ENCODE measurements at regions not wholly inside any gene's neighbourhood (a gene's known extent, or its start where the extent isn't known, plus 50 kb on each side); places are given as distances from the start of the nearest gene placed in this dataset.

- no peaks in the 10 kb centered on the region for H3K36me3 ChIP-seq (ENCODE audit: control insufficient read depth in 2 of 2, insufficient read depth in 2 of 2, low read length in 1 of 2)
- DNase-seq (ENCODE audit: low read depth in 6 of 9, low spot score in 9 of 9): no peak
- no peaks in the 10 kb centered on the region for H3K27me3 ChIP-seq (ENCODE audit: control insufficient read depth in 2 of 2, insufficient read depth in 1 of 2, low read length in 1 of 2)
- no peak overlapping the region for H3K27ac ChIP-seq (ENCODE audit: low read depth in 1 of 2, low read length in 1 of 2)
- no peaks in the 10 kb centered on the region for H3K9me3 ChIP-seq (ENCODE audit: control insufficient read depth in 2 of 2, insufficient read depth in 1 of 2, low read length in 1 of 2)
- no peaks in the 10 kb centered on the region for H3K4me1 ChIP-seq (ENCODE audit: control insufficient read depth in 2 of 2, insufficient read depth in 2 of 2, low read length in 2 of 2)
- no peak overlapping the region for H3K4me3 ChIP-seq (ENCODE audit: low read length in 2 of 2)
Observed at GRCh38 chr1:163820226-163820625, 498.5 kb downstream of the NUF2 start.

- 78% methylated on average over 1 of the region's 1 CpG for WGBS
- DNase-seq (ENCODE audit: low read depth in 6 of 9, low spot score in 9 of 9): no peak
Observed at GRCh38 chr1:163820766-163821165, 499.0 kb downstream of the NUF2 start.

GRCh38 chr1:163821679-163822078, 499.9 kb downstream of the NUF2 start:
- Histone ChIP-seq H3K27me3 (ENCODE audit: control insufficient read depth in 2 of 2, insufficient read depth in 1 of 2, low read length in 1 of 2) (no peaks in the 10 kb centered on the region), H3K27ac (ENCODE audit: low read depth in 1 of 2, low read length in 1 of 2) (no peak overlapping the region), H3K4me3 (ENCODE audit: low read length in 2 of 2) (no peak overlapping the region), H3K36me3 (ENCODE audit: control insufficient read depth in 2 of 2, insufficient read depth in 2 of 2, low read length in 1 of 2) (no peaks in the 10 kb centered on the region), H3K9me3 (ENCODE audit: control insufficient read depth in 2 of 2, insufficient read depth in 1 of 2, low read length in 1 of 2) (no peaks in the 10 kb centered on the region), H3K4me1 (ENCODE audit: control insufficient read depth in 2 of 2, insufficient read depth in 2 of 2, low read length in 2 of 2) (no peaks in the 10 kb centered on the region)
- DNase-seq (ENCODE audit: low read depth in 6 of 9, low spot score in 9 of 9): no peak

More at GRCh38 chr1:163820766-163821165, 499.0 kb downstream of the NUF2 start:
- H3K27me3 ChIP-seq (ENCODE audit: control insufficient read depth in 2 of 2, insufficient read depth in 1 of 2, low read length in 1 of 2): no peaks in the 10 kb centered on the region
- no peaks in the 10 kb centered on the region for H3K36me3 ChIP-seq (ENCODE audit: control insufficient read depth in 2 of 2, insufficient read depth in 2 of 2, low read length in 1 of 2)
- no peak overlapping the region for H3K27ac ChIP-seq (ENCODE audit: low read depth in 1 of 2, low read length in 1 of 2)
- H3K9me3 ChIP-seq (ENCODE audit: control insufficient read depth in 2 of 2, insufficient read depth in 1 of 2, low read length in 1 of 2): no peaks in the 10 kb centered on the region
- no peak overlapping the region for H3K4me3 ChIP-seq (ENCODE audit: low read length in 2 of 2)
- no peaks in the 10 kb centered on the region for H3K4me1 ChIP-seq (ENCODE audit: control insufficient read depth in 2 of 2, insufficient read depth in 2 of 2, low read length in 2 of 2)

GRCh38 chr1:163823017-163823416, 501.3 kb downstream of the NUF2 start:
- no peak for DNase-seq (ENCODE audit: low read depth in 6 of 9, low spot score in 9 of 9)
- Histone ChIP-seq H3K27ac (ENCODE audit: low read depth in 1 of 2, low read length in 1 of 2) (no peak overlapping the region), H3K4me3 (ENCODE audit: low read length in 2 of 2) (no peak overlapping the region), H3K9me3 (ENCODE audit: control insufficient read depth in 2 of 2, insufficient read depth in 1 of 2, low read length in 1 of 2) (no peaks in the 10 kb centered on the region), H3K27me3 (ENCODE audit: control insufficient read depth in 2 of 2, insufficient read depth in 1 of 2, low read length in 1 of 2) (no peaks in the 10 kb centered on the region), H3K36me3 (ENCODE audit: control insufficient read depth in 2 of 2, insufficient read depth in 2 of 2, low read length in 1 of 2) (no peaks in the 10 kb centered on the region), H3K4me1 (ENCODE audit: control insufficient read depth in 2 of 2, insufficient read depth in 2 of 2, low read length in 2 of 2) (no peaks in the 10 kb centered on the region)

- H3K36me3 ChIP-seq (ENCODE audit: control insufficient read depth in 2 of 2, insufficient read depth in 2 of 2, low read length in 1 of 2): no peaks in the 10 kb centered on the region
- no peak overlapping the region for H3K4me3 ChIP-seq (ENCODE audit: low read length in 2 of 2)
- H3K9me3 ChIP-seq (ENCODE audit: control insufficient read depth in 2 of 2, insufficient read depth in 1 of 2, low read length in 1 of 2): no peaks in the 10 kb centered on the region
- H3K27ac ChIP-seq (ENCODE audit: low read depth in 1 of 2, low read length in 1 of 2): no peak overlapping the region
- no peak for DNase-seq (ENCODE audit: low read depth in 6 of 9, low spot score in 9 of 9)
- 67% methylated on average over 1 of the region's 1 CpG for WGBS
- H3K4me1 ChIP-seq (ENCODE audit: control insufficient read depth in 2 of 2, insufficient read depth in 2 of 2, low read length in 2 of 2): no peaks in the 10 kb centered on the region
- no peaks in the 10 kb centered on the region for H3K27me3 ChIP-seq (ENCODE audit: control insufficient read depth in 2 of 2, insufficient read depth in 1 of 2, low read length in 1 of 2)
Observed at GRCh38 chr1:163824006-163824405, 502.3 kb downstream of the NUF2 start.

- Histone ChIP-seq H3K4me1 (ENCODE audit: control insufficient read depth in 2 of 2, insufficient read depth in 2 of 2, low read length in 2 of 2) (no peaks in the 10 kb centered on the region), H3K9me3 (ENCODE audit: control insufficient read depth in 2 of 2, insufficient read depth in 1 of 2, low read length in 1 of 2) (no peaks in the 10 kb centered on the region), H3K27me3 (ENCODE audit: control insufficient read depth in 2 of 2, insufficient read depth in 1 of 2, low read length in 1 of 2) (no peaks in the 10 kb centered on the region), H3K36me3 (ENCODE audit: control insufficient read depth in 2 of 2, insufficient read depth in 2 of 2, low read length in 1 of 2) (no peaks in the 10 kb centered on the region), H3K4me3 (ENCODE audit: low read length in 2 of 2) (no peak overlapping the region), H3K27ac (ENCODE audit: low read depth in 1 of 2, low read length in 1 of 2) (no peak overlapping the region)
- 93% methylated on average over 3 of the region's 3 CpGs for WGBS
- DNase-seq (ENCODE audit: low read depth in 6 of 9, low spot score in 9 of 9): no peak
Observed at GRCh38 chr1:163824490-163824889, 502.7 kb downstream of the NUF2 start.

GRCh38 chr1:163826500-163826899, 504.7 kb downstream of the NUF2 start:
- H3K4me3 ChIP-seq (ENCODE audit: low read length in 2 of 2): no peak overlapping the region
- WGBS: 85% methylated on average over 3 of the region's 3 CpGs
- DNase-seq (ENCODE audit: low read depth in 6 of 9, low spot score in 9 of 9): no peak
- H3K9me3 ChIP-seq (ENCODE audit: control insufficient read depth in 2 of 2, insufficient read depth in 1 of 2, low read length in 1 of 2): no peaks in the 10 kb centered on the region
- no peak overlapping the region for H3K27ac ChIP-seq (ENCODE audit: low read depth in 1 of 2, low read length in 1 of 2)
- no peaks in the 10 kb centered on the region for H3K36me3 ChIP-seq (ENCODE audit: control insufficient read depth in 2 of 2, insufficient read depth in 2 of 2, low read length in 1 of 2)
- no peaks in the 10 kb centered on the region for H3K4me1 ChIP-seq (ENCODE audit: control insufficient read depth in 2 of 2, insufficient read depth in 2 of 2, low read length in 2 of 2)
- H3K27me3 ChIP-seq (ENCODE audit: control insufficient read depth in 2 of 2, insufficient read depth in 1 of 2, low read length in 1 of 2): no peaks in the 10 kb centered on the region

- Histone ChIP-seq H3K9me3 (ENCODE audit: control insufficient read depth in 2 of 2, insufficient read depth in 1 of 2, low read length in 1 of 2) (no peaks in the 10 kb centered on the region), H3K27me3 (ENCODE audit: control insufficient read depth in 2 of 2, insufficient read depth in 1 of 2, low read length in 1 of 2) (no peaks in the 10 kb centered on the region), H3K4me1 (ENCODE audit: control insufficient read depth in 2 of 2, insufficient read depth in 2 of 2, low read length in 2 of 2) (no peaks in the 10 kb centered on the region), H3K4me3 (ENCODE audit: low read length in 2 of 2) (no peak overlapping the region), H3K27ac (ENCODE audit: low read depth in 1 of 2, low read length in 1 of 2) (no peak overlapping the region), H3K36me3 (ENCODE audit: control insufficient read depth in 2 of 2, insufficient read depth in 2 of 2, low read length in 1 of 2) (no peaks in the 10 kb centered on the region)
- DNase-seq (ENCODE audit: low read depth in 6 of 9, low spot score in 9 of 9): no peak
- 94% methylated on average over 2 of the region's 2 CpGs for WGBS
Observed at GRCh38 chr1:163834778-163835177, 513.0 kb downstream of the NUF2 start.

GRCh38 chr1:163836481-163836880, 514.7 kb downstream of the NUF2 start:
- Histone ChIP-seq H3K4me3 (ENCODE audit: low read length in 2 of 2) (no peak overlapping the region), H3K9me3 (ENCODE audit: control insufficient read depth in 2 of 2, insufficient read depth in 1 of 2, low read length in 1 of 2) (no peaks in the 10 kb centered on the region), H3K36me3 (ENCODE audit: control insufficient read depth in 2 of 2, insufficient read depth in 2 of 2, low read length in 1 of 2) (no peaks in the 10 kb centered on the region), H3K27ac (ENCODE audit: low read depth in 1 of 2, low read length in 1 of 2) (no peak overlapping the region), H3K4me1 (ENCODE audit: control insufficient read depth in 2 of 2, insufficient read depth in 2 of 2, low read length in 2 of 2) (no peaks in the 10 kb centered on the region), H3K27me3 (ENCODE audit: control insufficient read depth in 2 of 2, insufficient read depth in 1 of 2, low read length in 1 of 2) (no peaks in the 10 kb centered on the region)
- DNase-seq (ENCODE audit: low read depth in 6 of 9, low spot score in 9 of 9): no peak
- WGBS: 68% methylated on average over 1 of the region's 1 CpG

GRCh38 chr1:163837206-163837605, 515.5 kb downstream of the NUF2 start:
- DNase-seq (ENCODE audit: low read depth in 6 of 9, low spot score in 9 of 9): no peak
- no peaks in the 10 kb centered on the region for H3K4me1 ChIP-seq (ENCODE audit: control insufficient read depth in 2 of 2, insufficient read depth in 2 of 2, low read length in 2 of 2)
- WGBS: 90% methylated on average over 3 of the region's 3 CpGs
- no peaks in the 10 kb centered on the region for H3K27me3 ChIP-seq (ENCODE audit: control insufficient read depth in 2 of 2, insufficient read depth in 1 of 2, low read length in 1 of 2)
- no peaks in the 10 kb centered on the region for H3K9me3 ChIP-seq (ENCODE audit: control insufficient read depth in 2 of 2, insufficient read depth in 1 of 2, low read length in 1 of 2)
- H3K27ac ChIP-seq (ENCODE audit: low read depth in 1 of 2, low read length in 1 of 2): no peak overlapping the region
- no peaks in the 10 kb centered on the region for H3K36me3 ChIP-seq (ENCODE audit: control insufficient read depth in 2 of 2, insufficient read depth in 2 of 2, low read length in 1 of 2)
- no peak overlapping the region for H3K4me3 ChIP-seq (ENCODE audit: low read length in 2 of 2)

Data from thymus (tissue), 11 donors.